ENCODE measurements at regions not wholly inside any gene's neighbourhood (a gene's known extent, or its start where the extent isn't known, plus 50 kb on each side); places are given as distances from the start of the nearest gene placed in this dataset.

GRCh38 chr3:53941950-53942349 is 50.3 kb upstream of the SELENOK start:
- Histone ChIP-seq H2AFZ (ENCODE audit: low read length) (no peak overlapping the region), H4K91ac (replicated peaks; ENCODE audit: insufficient read length, low read length) (no peak overlapping the region), H3K4me3 (ENCODE audit: extremely low read depth in 1 of 4, insufficient read depth in 2 of 4, low read depth in 3 of 4, low read length in 4 of 4) (no peak overlapping the region), H3K79me2 (ENCODE audit: control insufficient read depth in 1 of 2, insufficient read depth in 2 of 2, low read length in 2 of 2) (no peaks in the 10 kb centered on the region), H3K23me2 (ENCODE audit: low read depth, low read length) (no peaks in the 10 kb centered on the region), H4K20me1 (replicated peaks in 1 of 2; ENCODE audit: control insufficient read depth in 1 of 2, insufficient read depth in 2 of 2, low read length in 2 of 2) (no peaks in the 10 kb centered on the region), H3K4me2 (ENCODE audit: insufficient read depth in 1 of 2, low read depth in 2 of 2, low read length in 2 of 2) (no peak overlapping the region), H3K4ac (replicated peaks; ENCODE audit: insufficient read length, low read depth, low read length) (no peak overlapping the region), H3K23ac (ENCODE audit: insufficient read length) (no peak overlapping the region), H2AK5ac (ENCODE audit: low read depth, low read length) (no peak overlapping the region), H3K9ac (replicated peaks in 1 of 4; ENCODE audit: extremely low read depth in 1 of 4, low read depth in 3 of 4, low read length in 3 of 4) (no peak overlapping the region), H2BK120ac (replicated peaks; ENCODE audit: low read depth, low read length) (no peak overlapping the region), H2BK20ac (ENCODE audit: low read length) (no peak overlapping the region), H3K14ac (ENCODE audit: insufficient read length) (no peak overlapping the region), H3K56ac (replicated peaks; ENCODE audit: insufficient read length, low read depth, low read length) (no peak overlapping the region), H4K8ac (ENCODE audit: extremely low read depth, insufficient read depth, low read length) (no peak overlapping the region), H3K18ac (ENCODE audit: extremely low read depth, low read length) (no peak overlapping the region), H3K27ac (ENCODE audit: low read depth, low read length) (no peak overlapping the region), H4K5ac (ENCODE audit: insufficient read length, low read depth, low read length) (no peak overlapping the region), H3K36me3 (ENCODE audit: control insufficient read depth in 2 of 4, insufficient read depth in 4 of 4, low read length in 3 of 4) (no peaks in the 10 kb centered on the region), H2BK12ac (ENCODE audit: low read depth, low read length) (no peak overlapping the region), H3K79me1 (ENCODE audit: low read depth, low read length) (no peaks in the 10 kb centered on the region), H2BK5ac (ENCODE audit: low read depth, low read length) (no peak overlapping the region), H3K27me3 (replicated peaks in 1 of 4; ENCODE audit: control insufficient read depth in 3 of 4, extremely low read depth in 1 of 4, insufficient read depth in 3 of 4, low read length in 3 of 4) (no peaks in the 10 kb centered on the region), H3K4me1 (replicated peaks in 1 of 4; ENCODE audit: control insufficient read depth in 3 of 4, insufficient read depth in 4 of 4, low read length in 3 of 4) (no peaks in the 10 kb centered on the region), H3K9me3 (ENCODE audit: insufficient read depth in 2 of 2, low read depth in 1 of 2, low read length in 1 of 2) (peaks cover 6% of the 10 kb centered on the region in 2 experiments; a peak in 1 of 4 replicates), H2BK15ac (ENCODE audit: low read length) (no peak overlapping the region)
- CTCF ChIA-PET (ENCODE audit: partially characterized antibody), result interaction anchor here (0.7 to 1.7 kb wide), 11 partner anchors 10 to 484 kb away, joined by 3 to 5 read pairs (median 3); no protein-coding TSS in a partner anchor
- FAIRE-seq (no peak), DNase-seq (ENCODE audit: low read depth in 1 of 2, low spot score in 2 of 2) (no peak)
- TF ChIP-seq CTCF (IDR thresholded peaks at IDR 0.05; ENCODE audit: control extremely low read depth in 1 of 3, insufficient read depth in 1 of 3, low read depth in 1 of 3, low read length in 3 of 3) (peak in 2 of 3 experiments; percentile 34 to 52; a peak in 3 of 4 replicates), RAD21 (IDR thresholded peaks at IDR 0.05 in 1 of 2, conservative IDR thresholded peaks at IDR 0.05 in 1 of 2; ENCODE audit: low read depth in 2 of 2, low read length in 2 of 2) (peak; percentile 66 to 78)
- TF ChIP-seq, protein P1, sequence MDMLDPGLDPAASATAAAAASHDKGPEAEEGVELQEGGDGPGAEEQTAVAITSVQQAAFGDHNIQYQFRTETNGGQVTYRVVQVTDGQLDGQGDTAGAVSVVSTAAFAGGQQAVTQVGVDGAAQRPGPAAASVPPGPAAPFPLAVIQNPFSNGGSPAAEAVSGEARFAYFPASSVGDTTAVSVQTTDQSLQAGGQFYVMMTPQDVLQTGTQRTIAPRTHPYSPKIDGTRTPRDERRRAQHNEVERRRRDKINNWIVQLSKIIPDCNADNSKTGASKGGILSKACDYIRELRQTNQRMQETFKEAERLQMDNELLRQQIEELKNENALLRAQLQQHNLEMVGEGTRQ (IDR thresholded peaks at IDR 0.05; ENCODE audit: low read length), result no peak
- POLR2A ChIA-PET (ENCODE audit: partially characterized antibody), result no interaction called here
- WGBS, 2 experiments (ENCODE audit: extremely low coverage in 1 of 2, insufficient coverage in 1 of 2, insufficient read length in 1 of 2, insufficient replicate concordance in 2 of 2, low coverage in 1 of 2, low lambda C conversion rate in 2 of 2, missing lambda C conversion rate in 1 of 2), result 72% methylated on average over 5 of the region's 5 CpGs; no CpG with 5 or more reads in 1 of the 2 experiments

Measured in H1 (cell line).